HT-29 (cell line): ENCODE measurements at regions not wholly inside any gene's neighbourhood (a gene's known extent, or its start where the extent isn't known, plus 50 kb on each side); places are given as distances from the start of the nearest gene placed in this dataset.
"Not testable (repeated sequence)": the region's sequence is repeated elsewhere in the genome, so short reads cannot be mapped to it uniquely, and the experiment has no call there.

Source experiments
- DNase-seq: peaks from one replicate; pipeline ENCODE4 v3.0.0-alpha.2; 2015; ENCODE audit warnings: low spot score

GRCh38 chr18:55737781-55738468 is 149.9 kb upstream of the TCF4 start:
- DNase-seq: no peak

GRCh38 chr18:55737266-55737665 is 149.3 kb upstream of the TCF4 start:
- no peak for DNase-seq

GRCh38 chr18:55735969-55736368 is 148.0 kb upstream of the TCF4 start:
- no peak for DNase-seq

GRCh38 chr18:55735199-55735855 is 147.3 kb upstream of the TCF4 start:
- no peak for DNase-seq

- DNase-seq: no peak
Measured at GRCh38 chr18:55732227-55733106, 144.5 kb upstream of the TCF4 start.

- DNase-seq: no peak
Measured at GRCh38 chr18:55731594-55732042, 143.6 kb upstream of the TCF4 start.

- not testable (repeated sequence) for DNase-seq
Measured at GRCh38 chr18:55721006-55721405, 133.0 kb upstream of the TCF4 start.

GRCh38 chr18:55713707-55714106 is 125.7 kb upstream of the TCF4 start:
- DNase-seq: no peak

- no peak for DNase-seq
Measured at GRCh38 chr18:55706898-55707297, 118.9 kb upstream of the TCF4 start.

- DNase-seq: no peak
Measured at GRCh38 chr18:55699233-55699765, 111.3 kb upstream of the TCF4 start.

GRCh38 chr18:55696811-55697210 is 108.8 kb upstream of the TCF4 start:
- DNase-seq: no peak

- DNase-seq: no peak
Measured at GRCh38 chr18:55695091-55695490, 107.1 kb upstream of the TCF4 start.

GRCh38 chr18:55694291-55694690 is 106.3 kb upstream of the TCF4 start:
- no peak for DNase-seq

- no peak for DNase-seq
Measured at GRCh38 chr18:55688030-55688429, 100.0 kb upstream of the TCF4 start.

GRCh38 chr18:55687106-55687505 is 99.1 kb upstream of the TCF4 start:
- no peak for DNase-seq

GRCh38 chr18:55685638-55686037 is 97.6 kb upstream of the TCF4 start:
- no peak for DNase-seq

- no peak for DNase-seq
Measured at GRCh38 chr18:55672574-55673361, 84.8 kb upstream of the TCF4 start.

GRCh38 chr18:55665506-55665905 is 77.5 kb upstream of the TCF4 start:
- DNase-seq: no peak

- DNase-seq: not testable (repeated sequence)
Measured at GRCh38 chr18:55664758-55665400, 76.9 kb upstream of the TCF4 start.

- DNase-seq: no peak
Measured at GRCh38 chr18:55663891-55664290, 75.9 kb upstream of the TCF4 start.

- no peak for DNase-seq
Measured at GRCh38 chr18:55658598-55658997, 70.6 kb upstream of the TCF4 start.
